IMR-90 (cell line): ENCODE measurements at regions not wholly inside any gene's neighbourhood (a gene's known extent, or its start where the extent isn't known, plus 50 kb on each side); places are given as distances from the start of the nearest gene placed in this dataset.

Source experiments
- ATAC-seq: fragments of 200-7000 bp; cut with Tn5 transposase; 2 replicates; pipeline ENCODE4 v1.9.1; 2020; ENCODE audit warnings: low read depth, mild to moderate bottlenecking, moderate library complexity
- BruUV-seq: library from RNA; stranded (reverse); fragments of 400-500 nt; replicated peaks from 2 replicates; lab custom pipeline; 2021; lab: Mats Ljungman, UMichigan
- CTCF ChIA-PET: fragments of 300-600 bp; formaldehyde crosslinking; extraction: SDS; loops from one replicate; lab custom pipeline; 2021; ENCODE audit warnings: antibody characterized with exemption; lab: Yijun Ruan, JAX
- POLR2A ChIA-PET: fragments of 300-600 bp; sonication (Branson Sonifier 250); formaldehyde crosslinking; loops from one replicate; lab custom pipeline; 2022; ENCODE audit warnings: antibody characterized with exemption; ENCODE audit not compliant: unreplicated experiment; lab: Charles Lee
- DNase-seq: peaks from one replicate; pipeline ENCODE4 v3.0.0; 2013
- H2AFZ ChIP-seq: replicated peaks from 2 replicates; pipeline ENCODE3; 2013; ENCODE audit warnings: low read length, mild to moderate bottlenecking; ENCODE audit not compliant: poor library complexity
- H2AK5ac ChIP-seq: 2 replicates; pipeline ENCODE4 v1.6.1; 2013; ENCODE audit warnings: low read depth, low read length, inconsistent platforms
- H2AK9ac ChIP-seq: replicated peaks from 2 replicates; pipeline ENCODE3; 2013; ENCODE audit warnings: mild to moderate bottlenecking, low read depth, low read length, moderate library complexity; ENCODE audit not compliant: poor library complexity
- H2BK120ac ChIP-seq: 2 replicates; pipeline ENCODE4 v1.6.1; 2013; ENCODE audit warnings: low read depth, low read length, inconsistent platforms
- H2BK15ac ChIP-seq: 3 replicates; pipeline ENCODE4 v1.6.1; 2013; ENCODE audit warnings: low read depth, low read length, inconsistent platforms
- H2BK20ac ChIP-seq: 2 replicates; pipeline ENCODE4 v1.6.1; 2013; ENCODE audit warnings: low read depth, mild to moderate bottlenecking, inconsistent platforms, low read length, moderate library complexity
- H2BK5ac ChIP-seq: 2 replicates; pipeline ENCODE4 v1.6.1; 2013; ENCODE audit warnings: mild to moderate bottlenecking, low read depth, low read length, inconsistent platforms; ENCODE audit not compliant: poor library complexity, severe bottlenecking
- H3K14ac ChIP-seq: replicated peaks from 2 replicates; pipeline ENCODE4 v1.6.1; 2013; ENCODE audit warnings: low read depth, low read length, inconsistent platforms
- H3K18ac ChIP-seq: 2 replicates; pipeline ENCODE4 v1.6.1; 2013; ENCODE audit warnings: low read depth, low read length, control low read depth
- H3K23ac ChIP-seq: 2 replicates; pipeline ENCODE4 v1.6.1; 2013; ENCODE audit warnings: low read depth, low read length, inconsistent platforms
- H3K27ac ChIP-seq: 2 replicates; pipeline ENCODE4 v1.5.1; 2013; ENCODE audit warnings: mild to moderate bottlenecking, control low read depth, low read length; ENCODE audit not compliant: insufficient read depth
- H3K27me3 ChIP-seq: 2 replicates; pipeline ENCODE4 v1.6.1; 2013; ENCODE audit warnings: low read length; ENCODE audit not compliant: control insufficient read depth, insufficient read depth
- H3K36me3 ChIP-seq: 2 replicates; pipeline ENCODE4 v1.6.1; 2013; ENCODE audit warnings: low read length, mixed read lengths; ENCODE audit not compliant: control insufficient read depth, insufficient read depth
- H3K4ac ChIP-seq: 2 replicates; pipeline ENCODE4 v1.6.1; 2013; ENCODE audit warnings: low read depth, low read length, inconsistent platforms
- H3K4me1 ChIP-seq: 2 replicates; pipeline ENCODE4 v1.6.1; 2013; ENCODE audit warnings: low read length, mixed read lengths; ENCODE audit not compliant: control insufficient read depth, insufficient read depth
- H3K4me2 ChIP-seq: 2 replicates; pipeline ENCODE4 v1.6.1; 2013; ENCODE audit warnings: low read depth, mild to moderate bottlenecking, control low read depth, low read length, moderate library complexity
- H3K4me3 ChIP-seq: 2 replicates; pipeline ENCODE4 v1.5.1; 2013; ENCODE audit warnings: low read depth, mild to moderate bottlenecking, control low read depth, low read length, moderate library complexity; ENCODE audit not compliant: insufficient read depth
- H3K56ac ChIP-seq: 2 replicates; pipeline ENCODE4 v1.6.1; 2013; ENCODE audit warnings: low read length, inconsistent platforms; ENCODE audit not compliant: insufficient read depth; ENCODE audit errors: extremely low read depth
- H3K79me1 ChIP-seq, 2 experiments: 2 replicates each; pipeline ENCODE4 v1.6.1; 2013; ENCODE audit warnings: low read length in 2 of 2, inconsistent platforms in 1 of 2, low read depth in 1 of 2
- H3K9ac ChIP-seq: 2 replicates; pipeline ENCODE4 v1.6.1; 2013; ENCODE audit warnings: low read depth, low read length, control low read depth
- H3K9me1 ChIP-seq: 2 replicates; pipeline ENCODE4 v1.6.1; 2013; ENCODE audit warnings: low read length, inconsistent platforms; ENCODE audit not compliant: insufficient read depth
- H3K9me3 ChIP-seq: 2 replicates; pipeline ENCODE4 v1.6.1; 2013; ENCODE audit warnings: low read length; ENCODE audit not compliant: control insufficient read depth, insufficient read depth
- H4K20me1 ChIP-seq: 2 replicates; pipeline ENCODE4 v1.6.1; 2013; ENCODE audit warnings: low read length, inconsistent platforms; ENCODE audit not compliant: insufficient read depth
- H4K5ac ChIP-seq: 2 replicates; pipeline ENCODE4 v1.6.1; 2013; ENCODE audit warnings: mild to moderate bottlenecking, low read depth, low read length, control low read depth
- H4K8ac ChIP-seq, 2 experiments: 2 replicates each; pipeline ENCODE4 v1.6.1; 2013; ENCODE audit warnings: low read depth in 2 of 2, low read length in 2 of 2, control low read depth in 1 of 2, inconsistent platforms in 1 of 2
- H4K91ac ChIP-seq: 2 replicates; pipeline ENCODE4 v1.6.1; 2013; ENCODE audit warnings: low read depth, low read length, inconsistent platforms; ENCODE audit not compliant: insufficient read depth
- BHLHE40 ChIP-seq: fragments of 150-350 bp; IDR thresholded peaks from 2 replicates; pipeline ENCODE4 v1.6.1; 2016; ENCODE audit warnings: mild to moderate bottlenecking, low read depth, low read length
- CEBPB ChIP-seq: IDR thresholded peaks from 2 replicates; pipeline ENCODE4 v1.6.1; 2012; ENCODE audit warnings: low read depth, low read length, improper control_type of control experiment
- ELK1 ChIP-seq: fragments of 150-350 bp; IDR thresholded peaks from 2 replicates; pipeline ENCODE4 v1.6.1; 2016; ENCODE audit warnings: low read depth, mild to moderate bottlenecking, low read length, moderate library complexity, borderline replicate concordance
- FOS ChIP-seq: fragments of 150-350 bp; IDR thresholded peaks from 2 replicates; pipeline ENCODE4 v1.6.1; 2016; ENCODE audit warnings: low read depth, low read length
- MAZ ChIP-seq: IDR thresholded peaks from 2 replicates; pipeline ENCODE4 v1.6.1; 2012; ENCODE audit warnings: low read depth, mild to moderate bottlenecking, low read length, improper control_type of control experiment, moderate library complexity, borderline replicate concordance
- MXI1 ChIP-seq: IDR thresholded peaks from 2 replicates; pipeline ENCODE4 v1.6.1; 2012; ENCODE audit warnings: low read depth, mild to moderate bottlenecking, low read length, moderate library complexity, borderline replicate concordance
- POLR2A ChIP-seq: IDR thresholded peaks from 2 replicates; pipeline ENCODE4 v1.6.1; 2012; ENCODE audit warnings: mild to moderate bottlenecking, low read depth, low read length
- SMC3 ChIP-seq: fragments of 150-350 bp; IDR thresholded peaks from 2 replicates; pipeline ENCODE4 v1.6.1; 2016; ENCODE audit warnings: low read depth, mild to moderate bottlenecking, antibody characterized with exemption, low read length, moderate library complexity
- WGBS, 2 experiments: methylation state at CpG; one replicate each; pipeline versions ENCODE4 v1.1.5 to v1.1.7; 2013; ENCODE audit warnings: missing lambda C conversion rate in 2 of 2; ENCODE audit not compliant: insufficient read length in 1 of 2; ENCODE audit errors: extremely low coverage in 2 of 2; 5-methylcytosine and 5-hydroxymethylcytosine counted together
- dilution Hi-C: fragments of 300-500 bp; cut with HindIII; formaldehyde crosslinking; loops from one replicate; pipeline ENCODE4 v1.14.3; 2018; ENCODE audit warnings: low sequenced_read_pairs; ENCODE audit not compliant: unreplicated experiment
- in situ Hi-C: fragments of 300-500 bp; cut with MboI; formaldehyde crosslinking; loops from 3 replicates; pipeline ENCODE4 v1.14.3; 2019; ENCODE audit warnings: low sequenced_read_pairs, inconsistent platforms, mixed read lengths
- intact Hi-C: fragments of 100-400 bp; cut with micrococcal nuclease; formaldehyde crosslinking; loops from 2 replicates; pipeline ENCODE4 v1.10.0; 2022

DNA sequence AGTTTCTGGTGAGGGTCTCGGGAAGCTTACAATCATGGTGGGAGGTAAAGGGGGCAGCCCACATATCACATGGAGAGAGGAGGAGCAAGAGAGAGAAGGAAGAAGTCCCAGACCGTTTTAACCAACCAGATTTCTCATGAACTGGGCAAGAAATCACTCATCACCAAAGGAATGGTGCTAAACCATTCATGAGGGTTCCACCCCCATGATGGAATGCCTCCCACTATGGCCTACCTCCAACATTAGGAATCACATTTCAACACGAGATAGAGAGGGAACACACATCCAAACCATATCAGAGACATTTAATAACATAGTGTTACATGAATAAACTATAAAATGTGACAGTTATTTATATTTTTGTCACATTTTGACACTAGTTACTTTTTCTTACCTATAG is 214.8 kb upstream of the MAGI2 start:
- intact Hi-C loops (no loop called here), in situ Hi-C loops (no loop called here), dilution Hi-C loops (no loop called here)
- H2AK9ac ChIP-seq, result no peak overlapping the region
- ChIA-PET CTCF (no interaction called here), POLR2A (no interaction called here)
- H3K27me3 ChIP-seq, result no peaks in the 10 kb centered on the region
- H2AK5ac ChIP-seq, result no peak overlapping the region
- DNase-seq, result no peak
- no peak overlapping the region for H2AFZ ChIP-seq
- no peak overlapping the region for H3K27ac ChIP-seq
- H2BK20ac ChIP-seq, result no peak overlapping the region
- H3K9ac ChIP-seq, result no peak overlapping the region
- H3K9me3 ChIP-seq, result peaks cover 3% of the 10 kb centered on the region; the same call in 1 of the 2 replicates
- no peak overlapping the region for H3K4me2 ChIP-seq
- H3K9me1 ChIP-seq, result no peaks in the 10 kb centered on the region
- H4K5ac ChIP-seq, result no peak overlapping the region
- no peak overlapping the region for H4K8ac ChIP-seq
- no peaks in the 10 kb centered on the region for H3K36me3 ChIP-seq
- WGBS, 2 experiments, result no CpG with 5 or more reads among the region's 3 CpGs
- no peak overlapping the region for H3K23ac ChIP-seq
- no peaks in the 10 kb centered on the region for H4K20me1 ChIP-seq
- H3K18ac ChIP-seq, result no peak overlapping the region
- TF ChIP-seq CEBPB (no peak), FOS (no peak), POLR2A (no peak), ELK1 (no peak), SMC3 (no peak), MAZ (no peak), MXI1 (no peak), BHLHE40 (no peak)
- no peak overlapping the region for H3K14ac ChIP-seq
- H3K79me1 ChIP-seq, result no peaks in the 10 kb centered on the region
- no peak overlapping the region for H2BK15ac ChIP-seq
- no peak overlapping the region for H3K4me3 ChIP-seq
- H2BK5ac ChIP-seq, result no peak overlapping the region
- no peak overlapping the region for H3K4ac ChIP-seq
- no TSS peak for BruUV-seq
- ATAC-seq, result no peak
- H2BK120ac ChIP-seq, result no peak overlapping the region
- H3K4me1 ChIP-seq, result no peaks in the 10 kb centered on the region; the same call in 1 of the 2 replicates
- no peak overlapping the region for H4K91ac ChIP-seq
- no peak overlapping the region for H3K56ac ChIP-seq
